Epithelial cell of proximal tubule (primary cell): ENCODE measurements at regions not wholly inside any gene's neighbourhood (a gene's known extent, or its start where the extent isn't known, plus 50 kb on each side); places are given as distances from the start of the nearest gene placed in this dataset.

Source experiments
- DNase-seq: peaks from one replicate; pipeline ENCODE4 v3.0.0-alpha.2; 2011; ENCODE audit warnings: low read depth
- H3K4me3 ChIP-seq: 2 replicates; pipeline ENCODE4 v1.5.1; 2011; ENCODE audit warnings: low read depth, mild to moderate bottlenecking, low read length
- TF ChIP-seq, protein P1 (sequence below): conservative IDR thresholded peaks from 2 replicates; pipeline ENCODE4 v1.5.1; 2012; ENCODE audit warnings: low read depth, mild to moderate bottlenecking, low read length

GRCh38 chrX:142005532-142005931 is 101.8 kb downstream of the MAGEC1 start:
- TF ChIP-seq, protein P1, sequence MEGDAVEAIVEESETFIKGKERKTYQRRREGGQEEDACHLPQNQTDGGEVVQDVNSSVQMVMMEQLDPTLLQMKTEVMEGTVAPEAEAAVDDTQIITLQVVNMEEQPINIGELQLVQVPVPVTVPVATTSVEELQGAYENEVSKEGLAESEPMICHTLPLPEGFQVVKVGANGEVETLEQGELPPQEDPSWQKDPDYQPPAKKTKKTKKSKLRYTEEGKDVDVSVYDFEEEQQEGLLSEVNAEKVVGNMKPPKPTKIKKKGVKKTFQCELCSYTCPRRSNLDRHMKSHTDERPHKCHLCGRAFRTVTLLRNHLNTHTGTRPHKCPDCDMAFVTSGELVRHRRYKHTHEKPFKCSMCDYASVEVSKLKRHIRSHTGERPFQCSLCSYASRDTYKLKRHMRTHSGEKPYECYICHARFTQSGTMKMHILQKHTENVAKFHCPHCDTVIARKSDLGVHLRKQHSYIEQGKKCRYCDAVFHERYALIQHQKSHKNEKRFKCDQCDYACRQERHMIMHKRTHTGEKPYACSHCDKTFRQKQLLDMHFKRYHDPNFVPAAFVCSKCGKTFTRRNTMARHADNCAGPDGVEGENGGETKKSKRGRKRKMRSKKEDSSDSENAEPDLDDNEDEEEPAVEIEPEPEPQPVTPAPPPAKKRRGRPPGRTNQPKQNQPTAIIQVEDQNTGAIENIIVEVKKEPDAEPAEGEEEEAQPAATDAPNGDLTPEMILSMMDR: no peak
- no peak for DNase-seq
- no peak overlapping the region for H3K4me3 ChIP-seq

- TF ChIP-seq, protein P1: no peak
- no peak overlapping the region for H3K4me3 ChIP-seq
- DNase-seq: no peak
Measured at GRCh38 chrX:142002471-142002870, 98.8 kb downstream of the MAGEC1 start.

- no peak for DNase-seq
- no peak overlapping the region for H3K4me3 ChIP-seq
- TF ChIP-seq, protein P1: no peak
Measured at GRCh38 chrX:142001934-142002333, 98.2 kb downstream of the MAGEC1 start.

GRCh38 chrX:141989815-141990214 is 86.1 kb downstream of the MAGEC1 start:
- TF ChIP-seq, protein P1: no peak
- H3K4me3 ChIP-seq: no peak overlapping the region
- no peak for DNase-seq

- TF ChIP-seq, protein P1: no peak
- DNase-seq: no peak
- no peak overlapping the region for H3K4me3 ChIP-seq
Measured at GRCh38 chrX:141989134-141989533, 85.4 kb downstream of the MAGEC1 start.

DNA sequence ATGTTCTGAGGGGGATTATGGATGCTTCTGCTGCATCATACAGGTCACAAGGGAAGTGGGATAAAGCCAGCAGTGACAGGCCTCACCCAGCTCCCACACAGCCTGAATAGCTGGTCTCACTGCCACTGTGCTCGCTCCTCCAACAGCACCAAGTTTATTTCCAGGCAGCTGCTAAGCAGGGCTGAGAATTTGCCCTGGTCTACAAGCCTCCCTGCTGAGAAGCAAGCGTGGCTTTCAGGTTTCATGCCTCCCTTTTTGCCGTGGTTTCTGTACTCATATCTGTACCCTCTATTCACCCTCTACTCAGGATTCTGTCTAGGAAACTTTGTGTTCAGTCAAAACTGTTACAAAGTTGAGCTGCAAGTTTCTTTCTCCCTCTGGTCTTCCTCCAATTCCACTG is 78.6 kb downstream of the MAGEC1 start:
- TF ChIP-seq, protein P1: no peak
- DNase-seq: no peak
- no peak overlapping the region for H3K4me3 ChIP-seq

DNA sequence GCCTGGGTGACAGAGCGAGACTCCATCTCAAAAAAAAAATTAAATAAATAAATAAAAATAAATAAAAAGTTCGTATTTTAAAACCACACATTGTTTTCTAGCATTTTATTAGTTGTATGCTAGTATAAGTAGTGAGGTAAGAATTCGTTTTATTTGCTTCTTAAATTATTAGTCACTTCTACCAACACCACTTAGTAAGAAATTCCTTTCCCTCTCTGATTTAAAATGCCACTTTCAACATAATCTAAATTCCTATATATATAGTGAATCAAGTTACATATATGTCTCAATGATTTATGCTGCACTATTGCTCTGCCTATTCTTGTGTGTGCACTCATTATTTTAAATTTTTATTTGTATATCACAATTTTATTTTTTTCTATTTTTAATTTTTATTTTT is 72.1 kb downstream of the MAGEC1 start:
- TF ChIP-seq, protein P1: no peak
- no peak overlapping the region for H3K4me3 ChIP-seq
- DNase-seq: no peak
